Adrenal gland (tissue), 5 donors: ENCODE measurements at regions not wholly inside any gene's neighbourhood (a gene's known extent, or its start where the extent isn't known, plus 50 kb on each side); places are given as distances from the start of the nearest gene placed in this dataset.
"Not testable (repeated sequence)": the region's sequence is repeated elsewhere in the genome, so short reads cannot be mapped to it uniquely, and the experiment has no call there.

Source experiments
- POLR2A ChIP-seq, 2 donors: fragments of 450-650 bp; IDR thresholded peaks; one replicate each; pipeline ENCODE4 v1.6.1; 2017; ENCODE audit warnings: antibody characterized with exemption in 2 of 2, mild to moderate bottlenecking in 2 of 2, moderate library complexity in 1 of 2
- TF ChIP-seq, protein P1 (sequence below), 6 experiments: fragments of 450-650 bp in 4 of 6; fragments of 200-600 bp in 2 of 6; sonication (generic) in 1 of 6; IDR thresholded peaks; 1 replicate in 5 of 6; 2 replicates in 1 of 6; pipeline versions ENCODE4 v1.5.1 to v1.8.0; 2016 to 2021; ENCODE audit warnings: antibody characterized with exemption in 6 of 6, mild to moderate bottlenecking in 2 of 6, moderate library complexity in 1 of 6
- donor health status: DM: no; HTN: no; CAD: no.

DNA sequence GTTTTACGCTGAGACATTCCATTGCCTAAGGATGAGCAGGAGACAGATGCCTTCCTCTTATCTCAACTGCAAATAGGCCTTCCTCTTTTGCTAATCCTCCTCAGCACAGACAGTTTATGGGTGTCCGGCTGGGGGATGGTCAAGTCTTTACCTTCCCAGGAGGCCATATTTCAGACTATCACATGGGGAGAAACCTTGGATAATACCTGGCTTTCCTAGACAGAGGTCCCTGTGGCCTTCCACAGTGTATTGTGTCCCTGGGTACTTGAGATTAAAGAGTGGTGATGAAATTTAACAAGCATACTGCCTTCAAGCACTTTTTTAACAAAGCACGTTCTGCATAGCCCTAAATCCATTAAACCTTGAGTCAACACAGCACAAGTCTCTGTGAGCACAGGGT is 1816.7 kb upstream of the DEFB115 start:
- TF ChIP-seq, protein P1, sequence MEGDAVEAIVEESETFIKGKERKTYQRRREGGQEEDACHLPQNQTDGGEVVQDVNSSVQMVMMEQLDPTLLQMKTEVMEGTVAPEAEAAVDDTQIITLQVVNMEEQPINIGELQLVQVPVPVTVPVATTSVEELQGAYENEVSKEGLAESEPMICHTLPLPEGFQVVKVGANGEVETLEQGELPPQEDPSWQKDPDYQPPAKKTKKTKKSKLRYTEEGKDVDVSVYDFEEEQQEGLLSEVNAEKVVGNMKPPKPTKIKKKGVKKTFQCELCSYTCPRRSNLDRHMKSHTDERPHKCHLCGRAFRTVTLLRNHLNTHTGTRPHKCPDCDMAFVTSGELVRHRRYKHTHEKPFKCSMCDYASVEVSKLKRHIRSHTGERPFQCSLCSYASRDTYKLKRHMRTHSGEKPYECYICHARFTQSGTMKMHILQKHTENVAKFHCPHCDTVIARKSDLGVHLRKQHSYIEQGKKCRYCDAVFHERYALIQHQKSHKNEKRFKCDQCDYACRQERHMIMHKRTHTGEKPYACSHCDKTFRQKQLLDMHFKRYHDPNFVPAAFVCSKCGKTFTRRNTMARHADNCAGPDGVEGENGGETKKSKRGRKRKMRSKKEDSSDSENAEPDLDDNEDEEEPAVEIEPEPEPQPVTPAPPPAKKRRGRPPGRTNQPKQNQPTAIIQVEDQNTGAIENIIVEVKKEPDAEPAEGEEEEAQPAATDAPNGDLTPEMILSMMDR (IDR thresholded peaks at IDR 0.05): not testable (repeated sequence)
- not testable (repeated sequence) for TF ChIP-seq POLR2A (IDR thresholded peaks at IDR 0.05)
